HG03103 (cell line): ENCODE measurements at regions not wholly inside any gene's neighbourhood (a gene's known extent, or its start where the extent isn't known, plus 50 kb on each side); places are given as distances from the start of the nearest gene placed in this dataset.
"Not testable (repeated sequence)": the region's sequence is repeated elsewhere in the genome, so short reads cannot be mapped to it uniquely, and the experiment has no call there.

Source experiments
- ATAC-seq: cut with Tn5 transposase; IDR thresholded peaks from one replicate; pipeline ENCODE4 v1.9.1; 2021; ENCODE audit warnings: low read depth; ENCODE audit not compliant: unreplicated experiment

GRCh38 chr5:131107128-131107527 lies 57.9 kb downstream of the HINT1 start:
- no peak for ATAC-seq

GRCh38 chr5:131104169-131104808 lies 60.8 kb downstream of the HINT1 start:
- no peak for ATAC-seq

- no peak for ATAC-seq
Observed at GRCh38 chr5:131096774-131097710, 68.0 kb downstream of the HINT1 start.

- not testable (repeated sequence) for ATAC-seq
Observed at GRCh38 chr5:131095561-131095960, 69.5 kb downstream of the HINT1 start.

- ATAC-seq: no peak
Observed at GRCh38 chr5:131084436-131084835, 80.6 kb downstream of the HINT1 start.

- no peak for ATAC-seq
Observed at GRCh38 chr5:131081913-131082488, 83.1 kb downstream of the HINT1 start.

GRCh38 chr5:131081374-131081773 lies 83.7 kb downstream of the HINT1 start:
- ATAC-seq: no peak

- no peak for ATAC-seq
Observed at GRCh38 chr5:131079232-131079631, 85.8 kb downstream of the HINT1 start.

- ATAC-seq: peak; percentile 96
Observed at GRCh38 chr5:131068893-131069643, 96.0 kb downstream of the HINT1 start.

- ATAC-seq: no peak
Observed at GRCh38 chr5:131068076-131068475, 97.0 kb downstream of the HINT1 start.

GRCh38 chr5:131067636-131068035 lies 97.4 kb downstream of the HINT1 start:
- ATAC-seq: no peak

GRCh38 chr5:131064669-131065371 lies 100.2 kb downstream of the HINT1 start:
- peak; percentile 44 for ATAC-seq

- ATAC-seq: no peak
Observed at GRCh38 chr5:131042021-131042789, 122.9 kb downstream of the HINT1 start.

- no peak for ATAC-seq
Observed at GRCh38 chr5:131023498-131023865, 141.6 kb downstream of the HINT1 start.

GRCh38 chr5:131022811-131023497 lies 142.1 kb downstream of the HINT1 start:
- ATAC-seq: no peak

- ATAC-seq: no peak
Observed at GRCh38 chr5:131021646-131022045, 143.4 kb downstream of the HINT1 start.

- ATAC-seq: no peak
Observed at GRCh38 chr5:131019601-131020315, 145.3 kb downstream of the HINT1 start.

GRCh38 chr5:131019111-131019510 lies 145.9 kb downstream of the HINT1 start:
- ATAC-seq: no peak
